Cardiac muscle cell (in vitro differentiated cells and primary cell): ENCODE measurements at regions not wholly inside any gene's neighbourhood (a gene's known extent, or its start where the extent isn't known, plus 50 kb on each side); places are given as distances from the start of the nearest gene placed in this dataset.

Source experiments
- DNase-seq, 2 donors: peaks; one replicate each; pipeline versions ENCODE4 v3.0.0 to v3.0.0-alpha.2; 2010 to 2017; ENCODE audit warnings: low read depth in 1 of 2, low spot score in 1 of 2
- H3K27ac ChIP-seq: fragments of 200-600 bp; sonication (generic); 2 replicates; pipeline ENCODE4 v1.5.1; 2016
- H3K27me3 ChIP-seq: fragments of 200-600 bp; sonication (generic); 2 replicates; pipeline ENCODE4 v1.6.0; 2016; ENCODE audit warnings: control low read depth
- H3K36me3 ChIP-seq: fragments of 200-600 bp; sonication (generic); 2 replicates; pipeline ENCODE4 v1.5.1; 2016; ENCODE audit warnings: control low read depth
- H3K4me1 ChIP-seq: fragments of 200-600 bp; sonication (generic); 2 replicates; pipeline ENCODE4 v1.8.1; 2017; ENCODE audit warnings: low read depth, mild to moderate bottlenecking, mixed run types
- H3K4me3 ChIP-seq: fragments of 200-600 bp; sonication (generic); 2 replicates; pipeline ENCODE4 v1.5.1; 2016; ENCODE audit warnings: mild to moderate bottlenecking
- H3K9me3 ChIP-seq: fragments of 200-600 bp; sonication (generic); 2 replicates; pipeline ENCODE4 v1.5.1; 2017; ENCODE audit warnings: low read depth, mild to moderate bottlenecking, control low read depth
- CTCF ChIP-seq: IDR thresholded peaks from 2 replicates; pipeline ENCODE4 v1.5.1; 2012; ENCODE audit warnings: low read depth, mild to moderate bottlenecking, low read length

- Histone ChIP-seq H3K27ac (no peak overlapping the region), H3K4me3 (no peak overlapping the region), H3K27me3 (no peaks in the 10 kb centered on the region), H3K36me3 (no peaks in the 10 kb centered on the region), H3K9me3 (no peaks in the 10 kb centered on the region), H3K4me1 (peaks cover 4% of the 10 kb centered on the region)
- TF ChIP-seq CTCF = no peak
- no peak for DNase-seq
Measured at GRCh38 chr2:21353879-21354679, 230.3 kb downstream of the TDRD15 start.

- no peak for TF ChIP-seq CTCF
- Histone ChIP-seq H3K36me3 (no peaks in the 10 kb centered on the region), H3K27ac (no peak overlapping the region), H3K27me3 (no peaks in the 10 kb centered on the region), H3K4me1 (peaks cover 11% of the 10 kb centered on the region), H3K9me3 (no peaks in the 10 kb centered on the region), H3K4me3 (no peak overlapping the region)
- DNase-seq = no peak
Measured at GRCh38 chr2:21356086-21356856, 232.5 kb downstream of the TDRD15 start.

GRCh38 chr2:21356857-21357255 lies 233.1 kb downstream of the TDRD15 start:
- no peak for TF ChIP-seq CTCF
- Histone ChIP-seq H3K27ac (no peak overlapping the region), H3K27me3 (no peaks in the 10 kb centered on the region), H3K9me3 (no peaks in the 10 kb centered on the region), H3K36me3 (no peaks in the 10 kb centered on the region), H3K4me3 (no peak overlapping the region), H3K4me1 (peaks cover 11% of the 10 kb centered on the region)
- no peak for DNase-seq

GRCh38 chr2:21358976-21359375 lies 235.2 kb downstream of the TDRD15 start:
- H3K9me3 ChIP-seq = no peaks in the 10 kb centered on the region
- H3K27me3 ChIP-seq = no peaks in the 10 kb centered on the region
- TF ChIP-seq CTCF = no peak
- DNase-seq = no peak
- peaks cover 11% of the 10 kb centered on the region for H3K4me1 ChIP-seq
- no peaks in the 10 kb centered on the region for H3K36me3 ChIP-seq
- H3K27ac ChIP-seq = no peak overlapping the region
- H3K4me3 ChIP-seq = no peak overlapping the region

- H3K36me3 ChIP-seq = no peaks in the 10 kb centered on the region
- H3K27ac ChIP-seq = no peak overlapping the region
- H3K4me3 ChIP-seq = no peak overlapping the region
- peaks cover 11% of the 10 kb centered on the region for H3K4me1 ChIP-seq
- TF ChIP-seq CTCF = no peak
- no peaks in the 10 kb centered on the region for H3K27me3 ChIP-seq
- no peaks in the 10 kb centered on the region for H3K9me3 ChIP-seq
- DNase-seq = no peak
Measured at GRCh38 chr2:21361384-21361783, 237.6 kb downstream of the TDRD15 start.
